IMR-90 (cell line): ENCODE measurements at regions not wholly inside any gene's neighbourhood (a gene's known extent, or its start where the extent isn't known, plus 50 kb on each side); places are given as distances from the start of the nearest gene placed in this dataset.

ENCODE experiments used
- ATAC-seq: fragments of 200-7000 bp; cut with Tn5 transposase; 2 replicates; pipeline ENCODE4 v1.9.1; 2020; ENCODE audit warnings: low read depth, mild to moderate bottlenecking, moderate library complexity
- BruUV-seq: library from RNA; stranded (reverse); fragments of 400-500 nt; replicated peaks from 2 replicates; lab custom pipeline; 2021; lab: Mats Ljungman, UMichigan
- CTCF ChIA-PET: fragments of 300-600 bp; formaldehyde crosslinking; extraction: SDS; loops from one replicate; lab custom pipeline; 2021; ENCODE audit warnings: antibody characterized with exemption; lab: Yijun Ruan, JAX
- POLR2A ChIA-PET: fragments of 300-600 bp; sonication (Branson Sonifier 250); formaldehyde crosslinking; loops from one replicate; lab custom pipeline; 2022; ENCODE audit warnings: antibody characterized with exemption; ENCODE audit not compliant: unreplicated experiment; lab: Charles Lee
- DNase-seq: peaks from one replicate; pipeline ENCODE4 v3.0.0; 2013
- H2AFZ ChIP-seq: replicated peaks from 2 replicates; pipeline ENCODE3; 2013; ENCODE audit warnings: low read length, mild to moderate bottlenecking; ENCODE audit not compliant: poor library complexity
- H2AK5ac ChIP-seq: 2 replicates; pipeline ENCODE4 v1.6.1; 2013; ENCODE audit warnings: low read depth, low read length, inconsistent platforms
- H2AK9ac ChIP-seq: replicated peaks from 2 replicates; pipeline ENCODE3; 2013; ENCODE audit warnings: mild to moderate bottlenecking, low read depth, low read length, moderate library complexity; ENCODE audit not compliant: poor library complexity
- H2BK120ac ChIP-seq: 2 replicates; pipeline ENCODE4 v1.6.1; 2013; ENCODE audit warnings: low read depth, low read length, inconsistent platforms
- H2BK15ac ChIP-seq: 3 replicates; pipeline ENCODE4 v1.6.1; 2013; ENCODE audit warnings: low read depth, low read length, inconsistent platforms
- H2BK20ac ChIP-seq: 2 replicates; pipeline ENCODE4 v1.6.1; 2013; ENCODE audit warnings: low read depth, mild to moderate bottlenecking, inconsistent platforms, low read length, moderate library complexity
- H2BK5ac ChIP-seq: 2 replicates; pipeline ENCODE4 v1.6.1; 2013; ENCODE audit warnings: mild to moderate bottlenecking, low read depth, low read length, inconsistent platforms; ENCODE audit not compliant: poor library complexity, severe bottlenecking
- H3K14ac ChIP-seq: replicated peaks from 2 replicates; pipeline ENCODE4 v1.6.1; 2013; ENCODE audit warnings: low read depth, low read length, inconsistent platforms
- H3K18ac ChIP-seq: 2 replicates; pipeline ENCODE4 v1.6.1; 2013; ENCODE audit warnings: low read depth, low read length, control low read depth
- H3K23ac ChIP-seq: 2 replicates; pipeline ENCODE4 v1.6.1; 2013; ENCODE audit warnings: low read depth, low read length, inconsistent platforms
- H3K27ac ChIP-seq: 2 replicates; pipeline ENCODE4 v1.5.1; 2013; ENCODE audit warnings: mild to moderate bottlenecking, control low read depth, low read length; ENCODE audit not compliant: insufficient read depth
- H3K27me3 ChIP-seq: 2 replicates; pipeline ENCODE4 v1.6.1; 2013; ENCODE audit warnings: low read length; ENCODE audit not compliant: control insufficient read depth, insufficient read depth
- H3K36me3 ChIP-seq: 2 replicates; pipeline ENCODE4 v1.6.1; 2013; ENCODE audit warnings: low read length, mixed read lengths; ENCODE audit not compliant: control insufficient read depth, insufficient read depth
- H3K4ac ChIP-seq: 2 replicates; pipeline ENCODE4 v1.6.1; 2013; ENCODE audit warnings: low read depth, low read length, inconsistent platforms
- H3K4me1 ChIP-seq: 2 replicates; pipeline ENCODE4 v1.6.1; 2013; ENCODE audit warnings: low read length, mixed read lengths; ENCODE audit not compliant: control insufficient read depth, insufficient read depth
- H3K4me2 ChIP-seq: 2 replicates; pipeline ENCODE4 v1.6.1; 2013; ENCODE audit warnings: low read depth, mild to moderate bottlenecking, control low read depth, low read length, moderate library complexity
- H3K4me3 ChIP-seq: 2 replicates; pipeline ENCODE4 v1.5.1; 2013; ENCODE audit warnings: low read depth, mild to moderate bottlenecking, control low read depth, low read length, moderate library complexity; ENCODE audit not compliant: insufficient read depth
- H3K56ac ChIP-seq: 2 replicates; pipeline ENCODE4 v1.6.1; 2013; ENCODE audit warnings: low read length, inconsistent platforms; ENCODE audit not compliant: insufficient read depth; ENCODE audit errors: extremely low read depth
- H3K79me1 ChIP-seq, 2 experiments: 2 replicates each; pipeline ENCODE4 v1.6.1; 2013; ENCODE audit warnings: low read length in 2 of 2, inconsistent platforms in 1 of 2, low read depth in 1 of 2
- H3K9ac ChIP-seq: 2 replicates; pipeline ENCODE4 v1.6.1; 2013; ENCODE audit warnings: low read depth, low read length, control low read depth
- H3K9me1 ChIP-seq: 2 replicates; pipeline ENCODE4 v1.6.1; 2013; ENCODE audit warnings: low read length, inconsistent platforms; ENCODE audit not compliant: insufficient read depth
- H3K9me3 ChIP-seq: 2 replicates; pipeline ENCODE4 v1.6.1; 2013; ENCODE audit warnings: low read length; ENCODE audit not compliant: control insufficient read depth, insufficient read depth
- H4K20me1 ChIP-seq: 2 replicates; pipeline ENCODE4 v1.6.1; 2013; ENCODE audit warnings: low read length, inconsistent platforms; ENCODE audit not compliant: insufficient read depth
- H4K5ac ChIP-seq: 2 replicates; pipeline ENCODE4 v1.6.1; 2013; ENCODE audit warnings: mild to moderate bottlenecking, low read depth, low read length, control low read depth
- H4K8ac ChIP-seq, 2 experiments: 2 replicates each; pipeline ENCODE4 v1.6.1; 2013; ENCODE audit warnings: low read depth in 2 of 2, low read length in 2 of 2, control low read depth in 1 of 2, inconsistent platforms in 1 of 2
- H4K91ac ChIP-seq: 2 replicates; pipeline ENCODE4 v1.6.1; 2013; ENCODE audit warnings: low read depth, low read length, inconsistent platforms; ENCODE audit not compliant: insufficient read depth
- CEBPB ChIP-seq: IDR thresholded peaks from 2 replicates; pipeline ENCODE4 v1.6.1; 2012; ENCODE audit warnings: low read depth, low read length, improper control_type of control experiment
- MXI1 ChIP-seq: IDR thresholded peaks from 2 replicates; pipeline ENCODE4 v1.6.1; 2012; ENCODE audit warnings: low read depth, mild to moderate bottlenecking, low read length, moderate library complexity, borderline replicate concordance
- POLR2A ChIP-seq: IDR thresholded peaks from 2 replicates; pipeline ENCODE4 v1.6.1; 2012; ENCODE audit warnings: mild to moderate bottlenecking, low read depth, low read length
- RFX5 ChIP-seq: IDR thresholded peaks from 2 replicates; pipeline ENCODE4 v1.8.0; 2012; ENCODE audit warnings: low read depth, mild to moderate bottlenecking, low read length, moderate library complexity
- WGBS, 2 experiments: methylation state at CpG; one replicate each; pipeline versions ENCODE4 v1.1.5 to v1.1.7; 2013; ENCODE audit warnings: missing lambda C conversion rate in 2 of 2; ENCODE audit not compliant: insufficient read length in 1 of 2; ENCODE audit errors: extremely low coverage in 2 of 2; 5-methylcytosine and 5-hydroxymethylcytosine counted together
- dilution Hi-C: fragments of 300-500 bp; cut with HindIII; formaldehyde crosslinking; loops from one replicate; pipeline ENCODE4 v1.14.3; 2018; ENCODE audit warnings: low sequenced_read_pairs; ENCODE audit not compliant: unreplicated experiment
- in situ Hi-C: fragments of 300-500 bp; cut with MboI; formaldehyde crosslinking; loops from 3 replicates; pipeline ENCODE4 v1.14.3; 2019; ENCODE audit warnings: low sequenced_read_pairs, inconsistent platforms, mixed read lengths
- intact Hi-C: fragments of 100-400 bp; cut with micrococcal nuclease; formaldehyde crosslinking; loops from 2 replicates; pipeline ENCODE4 v1.10.0; 2022

DNA sequence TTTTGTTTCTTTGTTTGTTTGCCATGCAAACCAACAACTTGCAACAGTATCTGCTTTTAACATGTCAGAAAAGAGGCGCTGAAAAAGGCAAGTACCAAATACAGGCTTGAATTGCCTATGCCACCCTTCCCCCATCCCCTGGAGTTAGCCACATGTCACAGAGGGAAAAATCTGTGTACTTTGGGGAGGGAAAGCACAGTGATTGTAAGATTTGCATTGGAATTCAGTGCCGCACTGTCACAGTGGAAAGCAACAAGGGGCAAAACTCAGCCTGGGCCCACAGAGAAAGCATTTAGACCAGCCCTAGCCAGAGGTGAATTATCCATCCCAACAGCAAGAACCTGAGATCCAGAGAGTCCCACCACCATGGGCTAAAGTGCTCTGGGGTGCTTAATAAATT is 52.4 kb upstream of the ACADM start:
- H3K4ac ChIP-seq: no peak overlapping the region
- H3K23ac ChIP-seq: no peak overlapping the region
- no CpG with 5 or more reads among the region's 2 CpGs for WGBS, 2 experiments
- H3K9ac ChIP-seq: no peak overlapping the region
- TF ChIP-seq RFX5: no peak
- no peak for TF ChIP-seq MXI1
- no peak for TF ChIP-seq CEBPB
- TF ChIP-seq POLR2A: no peak
- no peak overlapping the region for H2BK120ac ChIP-seq
- H3K27me3 ChIP-seq: no peaks in the 10 kb centered on the region
- H3K79me1 ChIP-seq: no peaks in the 10 kb centered on the region
- dilution Hi-C loops (no loop called here), intact Hi-C loops (no loop called here), in situ Hi-C loops (no loop called here)
- no peaks in the 10 kb centered on the region; the same call in 1 of the 2 replicates for H3K9me1 ChIP-seq
- H3K27ac ChIP-seq: no peak overlapping the region
- ChIA-PET CTCF (no interaction called here), POLR2A (no interaction called here)
- H4K20me1 ChIP-seq: no peaks in the 10 kb centered on the region
- H3K36me3 ChIP-seq: no peaks in the 10 kb centered on the region
- no peak overlapping the region for H3K56ac ChIP-seq
- H3K4me2 ChIP-seq: no peak overlapping the region
- peak overlapping the region; percentile 88 for H2AFZ ChIP-seq
- H2BK5ac ChIP-seq: peak overlapping the region; percentile 76
- H2AK5ac ChIP-seq: no peak overlapping the region
- no peak overlapping the region for H2BK15ac ChIP-seq
- ATAC-seq (no peak), DNase-seq (no peak)
- H3K18ac ChIP-seq: no peak overlapping the region
- no peak overlapping the region for H4K91ac ChIP-seq
- H4K5ac ChIP-seq: 0 out of 2 replicates have a peak overlapping the region, but pooled peaks have one; percentile 21
- no peaks in the 10 kb centered on the region for H3K9me3 ChIP-seq
- H3K14ac ChIP-seq: no peak overlapping the region
- no TSS peak for BruUV-seq
- H2BK20ac ChIP-seq: 0 out of 2 replicates have a peak overlapping the region, but pooled peaks have one; percentile 19
- no peak overlapping the region; a peak in 1 of 4 replicates for H4K8ac ChIP-seq
- H2AK9ac ChIP-seq: no peak overlapping the region
- peaks cover 6% of the 10 kb centered on the region for H3K4me1 ChIP-seq
- H3K4me3 ChIP-seq: no peak overlapping the region
